ENCODE measurements at regions not wholly inside any gene's neighbourhood (a gene's known extent, or its start where the extent isn't known, plus 50 kb on each side); places are given as distances from the start of the nearest gene placed in this dataset.

GRCh38 chr14:56744016-56744415 is 66.3 kb downstream of the OTX2 start:
- TF ChIP-seq CTCF (conservative IDR thresholded peaks at IDR 0.05 in 1 of 2, IDR thresholded peaks at IDR 0.05 in 1 of 2; ENCODE audit: extremely low read depth in 1 of 2, insufficient read depth in 1 of 2, low read depth in 1 of 2, low read length in 2 of 2) (no peak), EZH2 (IDR thresholded peaks at IDR 0.05; ENCODE audit: borderline replicate concordance, low read length) (no peak)
